HK-2 (cell line): ENCODE measurements at regions not wholly inside any gene's neighbourhood (a gene's known extent, or its start where the extent isn't known, plus 50 kb on each side); places are given as distances from the start of the nearest gene placed in this dataset.
A peak's percentile ranks its signal among the peaks of the same experiment; 100 is the strongest.
"Not testable (repeated sequence)": the region's sequence is repeated elsewhere in the genome, so short reads cannot be mapped to it uniquely, and the experiment has no call there.

Experiments used
- DNase-seq: peaks from one replicate; pipeline ENCODE4 v3.0.0-alpha.2; 2018; ENCODE audit not compliant: unreplicated experiment

- peak; percentile 48 for DNase-seq
Measured at GRCh38 chr7:19958309-19958896, 185.0 kb upstream of the TMEM196 start.

GRCh38 chr7:19957664-19958063 lies 184.2 kb upstream of the TMEM196 start:
- no peak for DNase-seq

GRCh38 chr7:19954166-19954565 lies 180.7 kb upstream of the TMEM196 start:
- not testable (repeated sequence) for DNase-seq

DNA sequence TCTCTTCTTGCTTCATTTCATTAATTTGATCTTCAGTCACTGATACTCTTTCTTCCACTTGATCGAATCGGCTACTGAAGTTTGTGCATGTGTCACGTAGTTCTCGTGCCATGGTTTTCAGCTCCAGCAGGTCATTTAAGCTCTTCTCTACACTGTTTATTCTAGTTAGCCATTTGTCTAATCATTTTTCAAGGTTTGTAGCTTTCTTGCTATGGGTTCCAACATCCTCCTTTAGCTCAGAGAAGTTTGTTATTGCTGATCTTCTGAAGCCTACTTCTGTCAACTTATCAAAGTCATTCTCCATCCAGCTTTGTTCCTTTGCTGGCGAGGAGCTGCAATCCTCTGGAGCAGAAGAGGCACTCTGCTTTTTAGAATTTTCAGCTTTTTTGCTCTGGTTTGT lies 180.0 kb upstream of the TMEM196 start:
- not testable (repeated sequence) for DNase-seq

GRCh38 chr7:19948160-19948559 lies 174.7 kb upstream of the TMEM196 start:
- no peak for DNase-seq

- no peak for DNase-seq
Measured at GRCh38 chr7:19944363-19945120, 171.1 kb upstream of the TMEM196 start.

DNA sequence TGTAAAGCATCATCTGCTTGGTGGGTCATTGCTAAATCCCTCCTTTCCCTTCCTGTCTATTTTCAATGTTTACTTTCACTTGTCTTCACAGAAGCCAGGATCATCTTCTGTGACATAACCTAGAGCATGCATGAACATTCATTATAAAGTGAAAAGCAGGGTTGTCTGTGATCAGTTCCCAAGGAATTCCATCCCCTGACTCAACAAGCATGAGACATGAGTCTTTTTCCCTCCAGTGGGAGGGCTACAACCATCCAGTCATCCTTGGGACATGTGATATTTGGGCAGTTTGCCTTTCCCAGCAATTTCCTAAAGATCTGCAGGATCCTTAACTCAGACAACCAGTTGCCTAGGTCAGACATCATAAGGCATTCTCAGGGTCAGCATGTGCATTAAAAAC lies 166.3 kb upstream of the TMEM196 start:
- peak; percentile 46 for DNase-seq

GRCh38 chr7:19932549-19933249 lies 159.3 kb upstream of the TMEM196 start:
- DNase-seq: no peak

GRCh38 chr7:19930851-19931250 lies 157.4 kb upstream of the TMEM196 start:
- DNase-seq: no peak

DNA sequence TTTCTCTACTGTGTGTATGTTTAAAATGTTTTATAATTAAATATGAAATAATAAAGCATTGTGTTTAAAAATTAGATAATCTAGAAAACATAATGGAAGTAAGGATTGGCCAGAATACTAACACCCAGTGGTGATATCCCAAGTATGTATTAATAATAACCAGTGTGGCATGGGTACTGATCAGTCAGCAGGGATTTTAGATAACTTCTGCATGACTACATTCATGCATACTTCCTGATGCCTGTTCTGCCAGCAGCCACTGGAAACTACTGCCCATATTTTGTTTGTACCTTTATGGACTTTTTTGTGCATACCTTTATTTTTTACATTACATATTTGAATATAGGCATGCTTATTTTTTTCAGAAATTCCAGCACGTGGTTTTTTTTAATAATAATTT lies 156.6 kb upstream of the TMEM196 start:
- no peak for DNase-seq

DNA sequence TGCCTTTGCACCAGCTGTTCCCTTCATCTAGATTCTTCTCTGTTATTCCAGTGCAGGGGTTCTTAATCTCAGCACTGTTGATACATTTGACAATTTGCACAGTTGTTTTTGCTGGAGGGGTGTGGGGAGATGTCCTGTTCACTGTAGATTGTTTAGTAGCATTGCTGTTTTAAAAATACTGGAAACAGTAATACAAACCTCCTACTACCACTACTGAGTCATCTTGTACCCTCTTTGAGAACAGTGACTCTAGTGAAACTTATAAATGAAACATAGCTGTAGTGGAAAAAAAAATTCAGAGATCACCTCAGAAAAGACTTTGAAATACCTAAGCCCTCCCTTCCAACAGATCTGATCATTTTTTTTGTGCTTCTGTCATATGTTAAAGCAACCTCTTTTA lies 154.8 kb upstream of the TMEM196 start:
- DNase-seq: no peak

- no peak for DNase-seq
Measured at GRCh38 chr7:19920705-19921104, 147.3 kb upstream of the TMEM196 start.

GRCh38 chr7:19920166-19920565 lies 146.7 kb upstream of the TMEM196 start:
- no peak for DNase-seq

GRCh38 chr7:19919261-19920095 lies 146.1 kb upstream of the TMEM196 start:
- DNase-seq: no peak

GRCh38 chr7:19916046-19916445 lies 142.6 kb upstream of the TMEM196 start:
- no peak for DNase-seq

- DNase-seq: no peak
Measured at GRCh38 chr7:19915596-19915995, 142.2 kb upstream of the TMEM196 start.

GRCh38 chr7:19914866-19915265 lies 141.4 kb upstream of the TMEM196 start:
- DNase-seq: no peak

GRCh38 chr7:19900118-19900517 lies 126.7 kb upstream of the TMEM196 start:
- DNase-seq: no peak

GRCh38 chr7:19899529-19899928 lies 126.1 kb upstream of the TMEM196 start:
- peak; percentile 39 for DNase-seq

DNA sequence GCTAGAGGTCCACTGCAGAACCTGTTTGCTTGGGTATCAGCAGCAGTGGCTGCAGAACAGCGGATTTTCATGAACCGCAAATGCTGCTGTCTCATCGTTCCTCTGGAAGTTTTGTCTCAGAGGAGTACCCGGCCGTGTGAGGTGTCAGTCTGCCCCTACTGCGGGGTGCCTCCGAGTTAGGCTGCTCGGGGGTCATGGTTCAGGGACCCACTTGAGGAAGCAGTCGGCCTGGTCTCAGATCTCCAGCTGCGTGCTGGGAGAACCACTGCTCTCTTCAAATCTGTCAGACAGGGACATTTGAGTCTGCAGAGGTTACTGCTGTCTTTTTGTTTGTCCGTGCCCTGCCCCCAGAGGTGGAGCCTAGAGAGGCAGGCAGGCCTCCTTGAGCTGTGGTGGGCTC lies 109.5 kb upstream of the TMEM196 start:
- DNase-seq: not testable (repeated sequence)

DNA sequence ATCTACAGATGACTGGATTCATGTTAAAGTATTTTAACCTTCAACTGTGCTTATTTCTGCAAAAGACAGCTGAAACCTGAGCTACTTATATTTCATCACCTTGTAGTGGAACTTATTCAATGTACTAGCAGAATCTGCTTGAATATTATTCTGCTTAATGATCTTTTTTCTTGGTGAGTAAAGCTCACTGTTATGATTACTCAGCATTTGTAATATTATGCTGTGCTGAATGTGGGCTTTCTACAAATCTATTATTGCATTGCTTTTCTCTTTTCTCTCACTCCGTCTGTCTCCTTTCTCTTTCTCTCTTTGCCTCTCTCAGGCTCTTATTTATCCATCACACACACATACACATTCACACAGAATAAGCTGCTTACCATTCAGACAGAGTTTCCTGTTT lies 98.7 kb upstream of the TMEM196 start:
- no peak for DNase-seq

DNA sequence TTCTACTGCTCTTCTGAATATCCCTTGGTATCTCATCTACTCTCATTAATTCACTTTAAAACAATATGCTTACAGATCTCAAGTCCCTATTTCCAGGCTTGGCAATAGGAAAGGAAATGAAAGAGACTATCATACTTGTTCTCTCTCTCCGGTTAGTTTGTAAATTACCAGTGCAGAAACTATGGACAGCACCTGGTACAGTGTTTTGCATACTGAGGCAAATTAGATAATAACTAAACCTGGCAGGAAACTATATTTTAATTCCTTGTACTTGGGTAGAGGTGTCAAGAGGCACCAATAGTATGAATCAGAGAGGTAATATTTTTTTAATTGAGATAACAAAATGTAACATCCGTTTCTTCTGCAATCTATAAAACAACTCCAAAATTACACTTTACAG lies 97.7 kb upstream of the TMEM196 start:
- DNase-seq: no peak
